ENCODE measurements at regions not wholly inside any gene's neighbourhood (a gene's known extent, or its start where the extent isn't known, plus 50 kb on each side); places are given as distances from the start of the nearest gene placed in this dataset.
"Not testable (repeated sequence)": the region's sequence is repeated elsewhere in the genome, so short reads cannot be mapped to it uniquely, and the experiment has no call there.

DNA sequence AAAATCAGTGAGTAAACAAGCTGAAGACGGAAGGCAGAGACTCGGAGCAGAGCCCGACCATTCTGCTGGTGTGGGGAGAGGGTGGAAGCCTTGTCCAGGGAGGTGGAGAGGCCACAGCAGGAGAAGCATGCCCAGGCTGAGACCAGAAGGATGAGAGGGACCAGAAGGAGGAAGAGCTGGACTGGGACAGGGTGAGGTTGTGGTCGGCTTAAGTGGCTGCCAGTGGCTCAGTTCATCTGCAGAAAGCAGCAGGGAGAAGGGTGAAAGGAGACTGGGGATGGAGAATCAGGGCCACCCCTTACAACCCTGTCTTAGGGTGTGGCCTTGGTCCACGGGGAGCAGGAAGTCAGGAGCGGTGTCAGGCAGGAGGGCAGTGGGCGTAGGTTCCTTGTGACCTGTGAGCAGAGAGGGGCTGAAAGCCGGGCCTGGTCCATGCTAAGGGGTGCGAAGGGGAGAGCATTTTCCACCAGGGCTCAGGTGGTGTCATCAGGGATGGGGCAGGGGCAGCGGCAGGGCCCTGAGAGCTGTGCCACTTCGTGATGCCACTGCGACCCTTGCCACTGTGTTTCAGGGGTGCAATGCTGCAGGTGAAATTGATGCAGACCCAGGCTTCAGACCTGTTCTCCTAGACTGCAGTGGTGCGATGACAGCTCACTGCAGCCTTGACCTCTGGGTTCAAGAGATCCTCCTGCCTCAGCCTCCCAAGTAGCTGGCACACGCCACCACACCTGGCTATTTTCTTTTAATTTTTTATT, 81.1 kb downstream of the TTLL2 start:
- no peaks in the 10 kb centered on the region for H3K27me3 ChIP-seq (ENCODE audit: insufficient read depth, low read length)
- no peak overlapping the region for H2AFZ ChIP-seq (ENCODE audit: low read length)
- DNase-seq (ENCODE audit: insufficient read length, low spot score, missing footprints): no peak
- no peak overlapping the region for H3K4me2 ChIP-seq (ENCODE audit: insufficient read depth, low read length)
- H3K4me3 ChIP-seq (ENCODE audit: insufficient read depth, low read length): no peak overlapping the region
- H3K79me2 ChIP-seq (ENCODE audit: insufficient read depth, low read length): no peaks in the 10 kb centered on the region
- no peak overlapping the region for H3K27ac ChIP-seq (ENCODE audit: low read depth, low read length)
- H3K36me3 ChIP-seq (ENCODE audit: insufficient read depth, low read length): no peaks in the 10 kb centered on the region
- no peaks in the 10 kb centered on the region for H3K4me1 ChIP-seq (ENCODE audit: insufficient read depth, low read length)
- no peak for TF ChIP-seq CTCF (IDR thresholded peaks at IDR 0.05; ENCODE audit: extremely low read depth, low read depth, low read length)
- H4K20me1 ChIP-seq (ENCODE audit: insufficient read depth, low read length): no peaks in the 10 kb centered on the region
- H3K9me3 ChIP-seq (ENCODE audit: low read depth, low read length): no peaks in the 10 kb centered on the region

DNA sequence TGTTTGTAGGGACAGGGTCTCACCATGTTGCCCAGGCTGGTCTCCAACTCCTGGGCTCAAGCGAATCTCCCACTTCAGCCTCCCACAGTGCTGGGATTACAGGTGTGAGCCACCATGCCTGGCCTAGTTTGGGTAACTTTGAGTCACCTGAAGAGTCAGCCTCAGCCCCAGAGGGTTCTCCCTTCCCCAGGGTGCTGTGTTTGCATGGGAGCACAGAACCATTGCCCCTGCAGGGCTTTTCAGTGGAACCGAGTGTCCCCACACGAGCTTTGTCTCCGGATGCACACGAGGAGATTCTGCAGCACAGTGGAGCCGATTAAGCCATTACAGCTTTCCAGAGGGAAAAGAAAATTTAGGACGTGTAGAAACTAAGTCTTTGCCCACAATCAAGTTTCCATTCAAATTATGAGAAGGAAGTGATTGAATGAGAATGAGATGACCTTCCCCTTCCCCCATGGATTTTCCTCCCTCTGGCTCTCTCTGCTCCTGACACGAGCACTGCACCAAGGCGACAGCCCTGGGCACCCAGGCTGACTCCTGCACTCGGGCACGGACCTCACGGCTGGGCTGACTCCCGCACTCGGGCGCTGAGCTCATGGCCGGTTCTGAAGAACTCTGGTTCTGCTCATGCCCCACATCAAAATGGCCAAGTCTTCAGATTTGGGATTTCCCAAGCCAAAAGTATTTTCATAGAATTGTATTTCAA, 81.8 kb downstream of the TTLL2 start:
- H3K36me3 ChIP-seq (ENCODE audit: insufficient read depth, low read length): not testable (repeated sequence)

DNA sequence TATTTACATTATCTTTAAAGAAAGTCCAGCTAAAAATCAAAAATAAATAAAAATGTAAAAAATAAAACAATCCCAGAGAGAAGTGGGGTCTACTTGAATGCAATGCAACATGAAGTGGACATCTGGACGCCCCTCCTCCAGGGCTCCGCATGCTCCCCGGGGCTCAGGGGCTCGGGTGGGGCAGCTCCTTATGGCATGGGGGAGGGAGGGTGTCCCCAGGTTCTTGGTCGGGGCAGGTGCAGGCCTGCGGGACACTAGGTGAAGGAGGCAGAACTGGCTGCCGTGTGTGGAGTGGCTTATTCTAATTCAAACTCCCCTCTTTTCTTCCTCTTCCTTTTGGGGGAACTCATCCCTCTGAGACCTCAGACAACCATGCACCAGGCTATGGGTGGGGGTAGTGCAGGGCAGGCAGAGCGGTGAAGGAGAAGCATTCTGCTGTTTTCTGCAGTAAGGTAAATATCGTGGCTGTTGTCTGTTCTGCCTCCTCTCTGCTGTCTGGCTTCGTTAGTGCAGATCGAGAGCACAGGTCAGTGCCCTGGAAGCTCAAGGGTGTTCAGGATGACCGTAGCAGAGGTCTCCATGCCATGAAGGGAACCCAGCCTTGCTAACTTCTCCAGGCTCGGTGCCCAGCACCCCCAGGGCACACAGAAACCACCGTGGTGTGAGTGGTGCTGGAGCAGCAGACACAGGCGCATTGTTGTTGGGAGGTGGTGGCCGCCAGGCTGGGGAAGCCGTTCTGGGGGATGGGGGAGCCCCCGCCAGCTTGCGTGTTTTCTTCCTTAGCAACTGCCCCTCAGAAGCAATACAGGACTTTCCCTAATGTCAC, 82.6 kb downstream of the TTLL2 start:
- TF ChIP-seq CTCF (IDR thresholded peaks at IDR 0.05; ENCODE audit: extremely low read depth, low read depth, low read length): no peak
- Histone ChIP-seq H3K36me3 (ENCODE audit: insufficient read depth, low read length) (no peaks in the 10 kb centered on the region), H3K4me3 (ENCODE audit: insufficient read depth, low read length) (no peak overlapping the region), H3K4me1 (ENCODE audit: insufficient read depth, low read length) (no peaks in the 10 kb centered on the region), H4K20me1 (ENCODE audit: insufficient read depth, low read length) (no peaks in the 10 kb centered on the region), H3K4me2 (ENCODE audit: insufficient read depth, low read length) (no peak overlapping the region), H3K27ac (ENCODE audit: low read depth, low read length) (no peak overlapping the region), H3K27me3 (ENCODE audit: insufficient read depth, low read length) (no peaks in the 10 kb centered on the region), H3K9me3 (ENCODE audit: low read depth, low read length) (no peaks in the 10 kb centered on the region), H2AFZ (ENCODE audit: low read length) (no peak overlapping the region), H3K79me2 (ENCODE audit: insufficient read depth, low read length) (no peaks in the 10 kb centered on the region)
- DNase-seq (ENCODE audit: insufficient read length, low spot score, missing footprints): no peak

More for the DNA sequence above, 81.8 kb downstream of the TTLL2 start:
- H3K79me2 ChIP-seq (ENCODE audit: insufficient read depth, low read length); DNase-seq (ENCODE audit: insufficient read length, low spot score, missing footprints); H3K4me1 ChIP-seq (ENCODE audit: insufficient read depth, low read length); H4K20me1 ChIP-seq (ENCODE audit: insufficient read depth, low read length); H3K9me3 ChIP-seq (ENCODE audit: low read depth, low read length); H2AFZ ChIP-seq (ENCODE audit: low read length); H3K27ac ChIP-seq (ENCODE audit: low read depth, low read length); H3K4me2 ChIP-seq (ENCODE audit: insufficient read depth, low read length); H3K27me3 ChIP-seq (ENCODE audit: insufficient read depth, low read length); H3K4me3 ChIP-seq (ENCODE audit: insufficient read depth, low read length): not testable (repeated sequence)

- DNase-seq (ENCODE audit: insufficient read length, low spot score, missing footprints): no peak
- Histone ChIP-seq H4K20me1 (ENCODE audit: insufficient read depth, low read length) (no peaks in the 10 kb centered on the region), H3K36me3 (ENCODE audit: insufficient read depth, low read length) (no peaks in the 10 kb centered on the region), H3K27ac (ENCODE audit: low read depth, low read length) (no peak overlapping the region), H3K4me3 (ENCODE audit: insufficient read depth, low read length) (no peak overlapping the region), H3K9me3 (ENCODE audit: low read depth, low read length) (no peaks in the 10 kb centered on the region), H3K4me1 (ENCODE audit: insufficient read depth, low read length) (no peaks in the 10 kb centered on the region), H2AFZ (ENCODE audit: low read length) (no peak overlapping the region), H3K4me2 (ENCODE audit: insufficient read depth, low read length) (no peak overlapping the region), H3K79me2 (ENCODE audit: insufficient read depth, low read length) (no peaks in the 10 kb centered on the region), H3K27me3 (ENCODE audit: insufficient read depth, low read length) (no peaks in the 10 kb centered on the region)
- no peak for TF ChIP-seq CTCF (IDR thresholded peaks at IDR 0.05; ENCODE audit: extremely low read depth, low read depth, low read length)
These were observed 83.5 kb downstream of the TTLL2 start for GRCh38 chr6:167408235-167408869.

Measured in osteoblast (primary cell).